NCI-H345 (cell line): ENCODE measurements at regions not wholly inside any gene's neighbourhood (a gene's known extent, or its start where the extent isn't known, plus 50 kb on each side); places are given as distances from the start of the nearest gene placed in this dataset.
"Not testable (repeated sequence)": the region's sequence is repeated elsewhere in the genome, so short reads cannot be mapped to it uniquely, and the experiment has no call there.

Experiments used
- DNase-seq: peaks from one replicate; lab custom pipeline; 2025; lab: John Stamatoyannopoulos, UW

DNA sequence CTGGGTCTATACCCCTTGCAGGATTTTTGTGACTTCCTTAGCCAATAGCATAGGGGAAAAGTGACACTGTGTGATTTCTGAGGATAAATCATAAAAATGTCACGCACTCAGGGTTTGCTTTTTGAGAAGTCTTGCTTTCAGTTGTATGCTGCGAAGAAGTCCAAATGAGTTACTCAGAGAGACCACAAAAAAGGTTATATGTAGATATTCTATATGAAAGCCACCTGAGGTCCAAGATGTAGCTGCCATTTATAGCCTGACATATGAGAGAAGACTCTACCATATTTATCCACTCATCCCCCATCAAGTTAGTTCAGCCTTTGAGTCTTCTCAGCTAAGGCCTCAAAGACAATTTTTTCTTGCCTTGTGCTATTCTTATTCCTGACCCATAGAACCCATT is 488.3 kb upstream of the MAP2 start:
- DNase-seq: no peak

DNA sequence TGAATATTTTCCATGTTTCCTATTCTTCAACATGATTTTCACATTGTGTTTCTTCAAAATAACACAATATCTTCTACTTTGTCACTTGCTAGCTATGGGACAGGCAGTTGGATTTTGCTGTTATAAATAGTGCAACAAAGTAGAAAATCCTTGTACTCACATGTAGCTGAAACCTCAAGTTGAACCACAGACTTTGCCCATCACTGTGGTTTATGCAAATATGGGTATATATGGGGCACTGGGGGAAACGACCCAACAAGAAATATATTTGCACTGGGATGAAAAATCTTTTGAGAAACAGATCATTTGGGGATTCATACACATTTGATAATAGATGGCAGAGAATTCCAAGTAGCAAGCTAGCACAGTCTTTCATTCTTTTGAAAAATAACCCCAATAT is 486.3 kb upstream of the MAP2 start:
- DNase-seq: no peak

DNA sequence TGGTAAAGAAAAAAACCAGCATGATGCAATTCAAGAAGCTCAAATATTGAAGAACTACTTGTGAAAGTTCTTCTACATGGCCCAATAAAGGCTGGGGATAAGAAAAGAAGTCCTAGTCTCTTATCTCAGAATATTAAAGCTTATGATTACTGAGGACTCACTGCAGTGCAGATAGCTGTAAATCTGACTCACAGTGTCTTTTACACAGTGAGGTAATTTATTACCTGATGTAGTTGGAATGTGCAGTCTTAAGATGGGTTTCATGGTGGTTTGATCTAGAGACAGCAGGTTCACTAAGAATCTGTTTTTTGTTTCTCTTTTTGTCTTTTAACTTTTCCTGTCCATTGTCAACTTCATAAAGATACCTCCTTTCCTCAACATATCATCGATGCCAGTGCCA is 484.0 kb upstream of the MAP2 start:
- no peak for DNase-seq

DNA sequence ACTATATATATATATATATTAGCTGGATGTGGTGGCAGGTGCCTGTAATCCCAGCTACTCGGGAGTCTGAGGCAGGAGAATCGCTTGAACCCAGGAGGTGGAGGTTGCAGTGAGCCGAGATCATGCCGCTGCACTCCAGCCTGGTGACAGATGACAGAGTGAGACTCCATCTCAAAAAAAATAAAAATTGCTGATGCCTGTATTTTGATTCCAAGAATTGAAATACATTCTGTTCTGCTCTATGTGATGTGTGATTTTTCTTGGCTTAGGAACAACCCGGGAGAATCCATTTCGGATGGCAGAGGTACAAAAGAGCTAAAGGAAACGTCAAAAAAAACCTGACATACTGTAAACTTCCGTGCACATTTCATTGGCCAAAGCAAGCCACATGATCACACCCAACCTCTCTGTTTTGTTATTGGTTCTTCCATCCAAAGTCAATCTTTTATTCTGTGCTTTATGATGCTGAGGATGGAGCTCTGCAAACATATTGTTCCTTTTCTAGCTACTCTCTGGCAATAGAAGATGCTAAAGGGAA is 478.1 kb upstream of the MAP2 start:
- DNase-seq: no peak

DNA sequence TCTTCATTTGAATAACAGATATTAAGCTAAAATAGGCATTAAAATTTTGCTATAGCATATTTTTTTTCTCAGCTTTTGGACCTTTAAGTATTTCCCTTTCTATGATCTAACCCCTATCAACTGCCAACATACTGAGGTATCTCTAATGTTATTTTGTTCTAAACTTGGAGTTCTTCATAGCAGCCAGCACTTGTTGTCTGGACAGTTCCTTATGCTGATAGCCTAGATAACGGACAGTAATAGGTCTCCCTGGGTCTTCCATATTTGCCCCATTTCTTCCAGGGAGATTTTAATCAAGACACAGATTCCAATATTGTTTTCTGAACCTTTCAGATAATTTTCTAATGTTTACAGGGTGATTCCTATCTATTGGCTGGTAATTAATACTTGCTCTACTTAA is 475.8 kb upstream of the MAP2 start:
- no peak for DNase-seq

DNA sequence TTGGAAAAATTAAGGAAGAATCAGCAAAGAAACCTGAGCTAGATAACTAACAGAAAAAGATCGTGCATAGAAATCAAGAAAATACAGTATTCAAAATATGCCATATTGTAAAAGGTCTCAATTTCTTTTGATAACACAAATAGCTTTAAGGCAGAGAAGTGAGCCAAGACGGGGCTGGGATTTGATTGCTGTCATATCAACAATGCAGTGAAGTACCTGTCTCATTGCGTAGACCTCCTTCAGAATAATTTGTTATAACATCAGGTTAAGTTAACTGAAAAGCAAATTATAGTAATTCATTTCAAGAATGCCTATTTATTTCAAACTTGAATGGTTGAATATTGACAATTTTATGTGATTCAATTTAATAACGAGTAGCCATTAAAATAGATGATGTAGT is 453.8 kb upstream of the MAP2 start:
- DNase-seq: no peak

DNA sequence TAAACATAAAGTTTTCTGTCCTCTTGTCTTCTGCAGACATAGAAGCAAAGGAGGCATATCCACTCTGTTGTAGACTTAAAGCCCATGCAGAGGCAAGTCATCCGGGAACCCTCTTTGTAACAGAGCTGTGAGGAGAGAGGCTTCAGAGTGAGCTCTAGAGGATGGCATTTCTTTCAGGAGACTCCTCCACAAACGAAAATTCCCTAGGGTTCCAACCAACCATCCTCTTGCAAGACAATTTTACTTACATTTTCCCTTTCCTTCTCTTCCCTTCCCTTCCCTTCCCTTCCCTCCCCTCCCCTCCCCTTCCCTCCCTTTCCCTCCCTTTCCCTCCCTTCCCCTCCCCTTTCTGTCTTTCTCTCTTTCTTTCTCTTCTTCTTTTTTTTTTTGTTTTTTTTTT is 446.3 kb upstream of the MAP2 start:
- DNase-seq: no peak

DNA sequence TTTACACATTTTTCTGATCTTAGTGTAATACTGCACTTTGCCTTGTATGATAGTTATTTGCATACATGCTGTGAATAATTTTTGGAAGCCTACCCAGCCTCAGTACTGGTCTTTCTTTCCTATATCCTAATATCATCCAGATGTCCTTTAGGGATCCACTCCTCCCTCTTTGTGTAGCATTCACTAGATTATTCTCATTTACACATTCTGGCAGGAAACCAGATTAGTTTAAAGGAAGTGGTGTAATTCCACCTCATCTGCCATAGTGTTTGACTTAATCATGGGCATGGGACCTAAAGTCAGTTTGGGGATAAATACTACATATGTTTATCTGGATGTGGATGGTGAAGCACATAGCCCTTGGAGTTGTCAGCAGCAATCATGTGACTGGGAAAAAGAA is 444.9 kb upstream of the MAP2 start:
- DNase-seq: no peak

DNA sequence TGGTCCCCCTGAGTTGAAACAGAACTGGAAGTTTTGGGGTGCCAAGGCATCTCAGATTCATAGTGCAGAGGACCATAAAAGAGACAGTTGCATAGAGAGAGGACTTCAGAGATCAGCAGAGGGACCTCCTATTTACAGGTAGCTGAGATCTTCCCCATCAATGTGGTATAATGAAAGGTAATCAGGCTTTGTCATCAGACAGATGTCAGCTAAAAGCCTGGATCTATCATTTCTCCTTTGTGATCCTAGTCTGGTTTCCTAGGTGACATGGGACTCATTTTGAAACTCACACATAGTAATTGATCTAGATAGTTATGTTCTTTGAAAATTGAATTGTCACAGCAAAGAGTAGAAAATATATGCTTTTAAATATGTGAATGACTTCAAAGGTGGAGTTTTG is 443.5 kb upstream of the MAP2 start:
- no peak for DNase-seq

DNA sequence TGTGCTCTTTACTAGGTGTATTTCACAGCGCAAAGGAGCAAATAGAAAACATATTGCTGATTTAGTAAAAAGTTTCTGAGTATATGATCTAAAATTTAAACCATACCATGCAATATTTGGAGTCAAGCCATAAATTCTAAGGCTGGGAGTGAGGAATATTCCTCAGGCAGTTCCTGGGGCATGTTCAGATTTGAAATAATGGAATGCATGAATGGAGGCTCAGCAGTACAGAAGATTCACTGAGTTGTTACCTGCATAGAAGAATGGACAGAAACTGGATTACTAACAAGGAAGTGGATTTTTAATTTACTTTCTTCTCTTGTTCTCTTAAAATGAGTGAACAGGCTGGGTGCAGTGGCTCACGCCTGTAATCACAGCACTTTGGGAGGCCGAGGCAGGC is 441.0 kb upstream of the MAP2 start:
- DNase-seq: no peak

DNA sequence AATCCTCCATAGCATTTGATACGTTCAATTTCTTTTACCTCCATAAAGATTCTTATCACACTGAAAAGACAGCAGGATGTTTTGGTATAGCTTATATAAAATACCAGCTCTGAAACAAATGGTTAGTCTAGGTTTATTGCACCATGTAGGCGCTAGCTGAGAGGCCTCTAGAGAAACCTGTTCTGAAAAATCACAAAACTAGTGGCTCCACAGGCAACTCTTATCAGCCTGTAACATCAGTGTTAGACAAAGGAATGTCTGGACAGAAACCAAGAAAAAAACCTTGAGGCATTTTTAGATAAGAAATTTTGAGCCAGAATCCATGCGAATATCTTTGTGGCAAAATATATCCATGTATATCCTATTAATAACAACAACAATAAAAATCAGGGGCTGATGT is 440.4 kb upstream of the MAP2 start:
- DNase-seq: no peak

DNA sequence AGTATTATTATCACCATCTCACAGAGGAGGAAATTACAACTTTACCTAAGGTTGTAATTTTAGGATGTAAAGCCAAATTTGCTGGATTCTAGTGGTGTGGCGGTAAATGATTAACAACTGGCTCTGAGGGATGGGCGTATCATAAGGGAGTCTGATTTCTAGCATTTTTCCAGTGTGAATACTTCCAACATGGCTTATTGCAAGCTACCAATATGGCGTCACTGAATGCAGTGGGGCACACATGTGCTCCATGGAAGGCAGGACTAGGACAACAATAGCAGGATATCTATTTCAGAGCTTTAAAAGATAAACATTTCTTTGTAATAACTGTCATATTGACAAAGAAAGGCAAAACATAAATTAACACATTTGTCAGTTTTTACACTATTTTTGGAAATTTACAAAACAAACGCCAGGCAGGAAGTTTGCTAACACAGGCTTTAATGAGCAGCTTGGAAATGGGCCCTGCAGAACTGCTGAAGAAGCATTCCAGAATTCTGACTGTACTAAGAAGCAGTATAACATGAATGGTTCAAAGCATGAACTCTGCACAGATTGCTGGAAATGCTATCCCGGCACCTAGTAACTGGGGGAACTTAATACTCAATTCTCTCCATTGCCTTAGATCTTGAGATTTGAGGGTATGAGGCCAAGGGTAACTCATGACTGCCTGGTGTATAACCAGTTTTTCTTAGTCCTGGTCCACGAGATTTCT is 439.3 kb upstream of the MAP2 start:
- DNase-seq: no peak

DNA sequence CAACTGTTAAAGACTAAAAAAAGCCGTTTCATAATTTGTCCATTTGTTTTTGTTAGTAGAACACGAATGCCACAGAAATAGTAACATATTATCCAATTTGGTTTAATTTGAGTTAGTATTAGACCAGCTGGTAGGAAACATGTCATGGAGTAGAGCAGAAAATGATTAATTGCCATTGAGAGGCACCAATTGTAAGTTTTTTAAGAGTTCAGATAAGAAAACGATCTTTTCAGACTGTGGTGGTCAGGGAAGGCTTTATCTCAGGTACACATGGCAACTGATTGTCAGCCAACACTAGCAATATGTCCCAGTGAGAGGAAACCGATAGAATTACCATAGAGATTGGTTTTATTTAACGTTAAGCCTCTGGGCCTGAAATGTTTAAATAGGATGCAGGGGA is 438.2 kb upstream of the MAP2 start:
- no peak for DNase-seq

DNA sequence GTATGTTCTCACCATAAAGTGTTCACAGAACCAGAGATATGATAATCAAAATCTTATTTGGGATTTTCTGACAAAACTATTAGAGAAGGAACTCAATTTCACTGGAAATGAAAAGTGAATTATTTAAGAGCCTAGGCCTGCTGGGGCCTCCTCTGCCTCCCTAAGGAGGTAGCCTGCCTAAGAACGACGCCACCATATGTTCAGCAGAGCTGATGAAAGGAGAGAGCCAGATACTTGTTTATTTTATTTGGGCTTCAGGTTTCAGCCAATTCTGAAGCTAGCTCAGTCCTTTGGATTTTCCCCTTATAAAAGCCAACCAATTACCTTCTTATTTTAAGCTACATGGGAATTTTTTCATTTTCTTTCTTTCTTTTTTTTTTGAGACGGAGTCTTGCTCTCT is 433.1 kb upstream of the MAP2 start:
- no peak for DNase-seq

DNA sequence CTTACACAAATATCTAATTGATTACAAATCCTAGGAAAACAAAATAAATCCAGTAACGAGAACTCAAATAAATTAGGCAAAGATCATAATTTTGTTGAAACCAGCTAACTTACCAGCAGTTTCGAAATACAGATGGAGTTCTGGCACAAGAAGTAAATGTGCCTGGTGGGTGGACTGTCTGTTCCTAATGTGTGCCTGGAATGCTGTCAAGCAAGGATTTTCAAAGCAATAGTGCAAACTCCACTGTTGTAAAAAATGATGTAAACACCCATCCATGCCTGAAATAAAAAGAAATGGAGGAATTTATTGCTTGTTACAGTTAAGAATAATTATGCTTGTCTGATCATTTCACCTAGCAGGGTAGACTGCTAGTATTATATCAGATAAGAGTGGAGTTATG is 423.9 kb upstream of the MAP2 start:
- no peak for DNase-seq

DNA sequence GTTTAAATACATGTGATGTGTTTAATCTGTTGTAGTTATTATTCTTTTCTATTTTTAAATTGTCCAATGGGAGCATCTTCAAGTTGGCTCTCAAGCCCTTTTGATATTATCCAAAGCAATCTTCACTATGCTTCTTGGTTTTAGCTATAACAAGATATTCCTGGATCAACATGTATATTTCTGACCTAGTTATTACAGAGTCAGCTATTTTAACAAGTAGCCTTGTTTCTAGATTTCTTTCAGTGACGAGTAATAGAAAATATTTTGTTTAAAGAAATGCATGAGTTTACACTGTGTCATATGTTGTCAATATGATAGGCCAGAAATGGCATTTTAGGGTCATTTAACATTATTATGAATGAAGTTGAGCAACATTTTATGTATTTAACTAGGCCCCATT is 421.8 kb upstream of the MAP2 start:
- no peak for DNase-seq

DNA sequence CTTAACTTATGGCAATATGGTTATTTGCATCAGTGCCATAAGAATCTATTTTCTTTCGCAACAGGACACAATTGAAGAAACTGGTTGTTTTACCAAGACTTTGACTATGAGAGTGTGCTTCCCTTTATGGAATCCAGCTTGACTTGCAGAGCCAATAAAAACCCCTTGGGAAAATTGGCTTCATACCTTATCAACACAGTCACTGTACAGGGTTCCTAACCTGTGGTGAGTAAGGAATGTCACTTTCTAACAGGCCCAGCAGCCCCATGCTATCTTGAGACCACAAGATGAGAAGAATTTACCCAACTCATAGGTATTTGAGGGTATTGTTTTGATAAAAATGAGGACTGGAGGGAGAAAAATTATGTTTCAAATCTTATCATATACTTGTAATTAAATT is 418.5 kb upstream of the MAP2 start:
- no peak for DNase-seq

DNA sequence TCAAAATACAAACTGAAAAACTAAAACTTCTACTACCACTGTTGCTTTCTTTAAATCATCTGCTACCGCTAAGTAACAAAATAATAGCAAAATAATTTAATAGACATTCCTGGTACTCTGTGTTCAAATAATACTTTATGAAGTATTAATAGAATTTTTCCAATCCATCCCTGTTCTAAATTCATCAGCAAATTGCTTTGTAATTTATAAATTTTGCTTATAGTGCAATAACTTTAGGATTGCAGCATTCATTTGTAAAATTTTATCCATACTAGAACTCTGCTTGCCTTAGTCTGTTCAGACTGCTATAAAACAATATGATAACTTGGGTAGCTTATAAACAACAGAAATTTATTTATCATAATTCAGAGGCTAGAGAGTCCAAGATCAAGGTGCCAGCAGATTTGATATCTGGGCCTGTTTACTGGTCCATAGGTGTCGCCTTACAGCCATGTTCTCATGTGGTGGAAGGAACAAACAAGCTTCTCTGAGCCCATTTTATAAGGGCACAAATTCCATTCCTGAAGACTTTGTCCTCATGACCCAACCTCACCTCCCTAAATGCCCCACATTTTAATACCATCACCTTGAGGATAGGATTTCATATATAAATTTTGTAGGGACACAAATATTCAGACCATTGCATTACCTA is 415.1 kb upstream of the MAP2 start:
- no peak for DNase-seq

DNA sequence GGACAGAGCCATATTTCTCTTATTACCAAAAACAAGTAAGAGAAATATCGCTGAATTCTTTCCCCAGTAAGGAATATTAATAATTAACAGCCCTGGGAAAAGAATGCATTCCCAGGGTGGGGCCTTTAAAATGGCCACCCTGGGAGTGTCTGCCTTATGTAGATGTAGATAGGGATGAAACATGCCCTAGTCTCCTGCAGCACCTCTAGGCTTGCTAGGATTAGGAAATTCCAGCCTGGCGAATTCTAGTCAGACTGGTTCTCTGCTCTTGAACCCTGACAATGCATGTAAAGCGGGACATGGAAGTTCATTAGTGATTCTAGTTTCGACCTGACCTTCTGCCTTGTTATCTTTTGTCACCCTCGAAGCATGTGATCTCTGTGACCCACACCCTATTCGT is 405.2 kb upstream of the MAP2 start:
- DNase-seq: not testable (repeated sequence)

DNA sequence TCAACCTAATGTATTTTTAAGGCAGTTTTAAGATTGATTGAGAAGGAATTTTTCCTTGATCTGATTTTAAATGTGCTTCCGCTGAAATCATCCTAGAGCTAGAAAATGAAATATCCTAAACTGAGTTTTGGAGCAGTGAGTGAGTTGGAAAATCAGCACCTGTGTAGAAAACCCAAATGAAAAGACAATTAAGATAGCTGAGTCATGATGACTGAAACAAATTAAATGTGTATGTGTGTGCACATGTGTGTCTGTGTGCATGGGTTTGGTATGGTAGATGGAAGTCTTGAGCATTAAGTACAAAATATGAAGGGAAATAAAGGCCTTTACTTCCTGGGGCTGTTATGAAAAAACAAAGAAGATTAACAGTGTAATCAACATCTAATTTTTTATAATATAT is 394.6 kb upstream of the MAP2 start:
- DNase-seq: no peak

DNA sequence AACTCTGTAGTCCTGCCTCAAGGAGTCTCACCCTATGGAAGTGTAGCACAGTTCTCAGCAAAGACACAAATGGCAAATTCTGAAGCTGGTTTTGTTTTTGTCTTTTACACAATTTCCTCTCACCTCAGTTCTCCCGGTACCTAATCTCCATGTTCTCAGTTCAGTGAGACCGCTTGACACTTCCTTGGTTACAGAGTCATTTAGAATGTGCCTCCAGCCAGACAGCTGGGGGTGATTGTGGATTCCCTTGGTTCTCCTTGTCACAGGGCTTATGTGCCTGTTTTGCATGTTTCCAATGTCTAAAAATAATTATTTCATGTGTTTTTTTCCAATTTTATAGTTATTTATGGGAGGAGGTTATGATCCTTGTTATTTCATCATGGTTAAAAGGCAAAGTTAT is 379.5 kb upstream of the MAP2 start:
- DNase-seq: no peak

DNA sequence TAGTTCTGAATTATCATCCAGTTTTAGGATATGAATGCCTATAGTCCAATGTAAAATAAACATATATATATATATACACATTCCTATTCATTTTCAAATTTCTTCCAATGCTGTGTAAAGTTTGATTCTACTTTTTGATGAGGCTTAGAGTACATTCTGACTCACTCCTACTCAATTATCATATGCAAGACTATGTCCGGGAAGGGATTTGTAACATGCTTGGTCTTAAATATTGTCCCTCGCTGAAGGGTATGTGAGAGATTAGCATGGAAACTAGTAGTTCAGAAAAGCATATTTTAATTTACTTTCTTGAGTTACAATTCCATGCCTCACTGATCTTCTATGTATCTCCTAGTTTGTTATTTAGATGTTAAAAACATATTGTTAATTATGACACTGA is 377.7 kb upstream of the MAP2 start:
- DNase-seq: no peak

DNA sequence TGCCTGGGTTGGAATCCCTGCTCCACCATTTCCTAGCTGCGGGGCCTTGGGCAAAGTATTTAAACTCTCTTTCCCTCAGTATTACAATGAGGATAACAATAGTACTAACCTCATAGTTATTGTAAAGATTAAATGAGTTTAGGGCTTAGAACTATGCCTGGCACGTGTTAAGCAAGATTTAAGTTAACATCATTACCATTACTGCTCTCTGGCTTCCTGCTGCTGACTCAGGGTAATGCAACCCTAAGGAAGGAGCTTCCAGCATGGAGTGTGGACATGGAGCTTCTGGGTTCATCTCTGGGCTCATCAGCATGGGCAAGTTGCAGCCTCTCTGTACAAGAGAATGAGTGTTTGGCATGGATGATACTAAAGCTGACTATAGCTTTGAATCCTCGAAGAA is 374.2 kb upstream of the MAP2 start:
- DNase-seq: no peak

DNA sequence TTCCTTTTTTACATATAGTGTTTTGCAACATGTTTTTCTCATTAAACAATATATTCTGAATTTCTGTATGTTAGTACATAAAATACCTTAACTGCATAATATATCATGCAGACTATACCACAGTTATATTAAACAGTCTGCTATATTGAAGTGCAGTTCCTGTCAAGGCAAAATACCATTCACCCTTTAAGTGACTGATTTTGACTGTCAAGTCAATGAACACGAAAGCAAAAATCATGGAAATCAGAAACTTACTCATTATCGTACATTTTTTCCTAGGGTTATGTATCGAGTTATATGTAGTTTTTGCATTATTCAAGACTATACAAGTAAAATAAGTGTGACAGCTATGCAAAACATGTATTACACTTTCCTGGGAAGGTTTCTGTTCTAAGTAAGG is 361.6 kb upstream of the MAP2 start:
- no peak for DNase-seq
